ENCODE measurements at regions not wholly inside any gene's neighbourhood (a gene's known extent, or its start where the extent isn't known, plus 50 kb on each side); places are given as distances from the start of the nearest gene placed in this dataset.
"Not testable (repeated sequence)": the region's sequence is repeated elsewhere in the genome, so short reads cannot be mapped to it uniquely, and the experiment has no call there.

- H3K4me3 ChIP-seq: no peak overlapping the region
- intact Hi-C loops (cut with micrococcal nuclease): no loop called here
- peaks cover 10% of the 10 kb centered on the region for H3K27me3 ChIP-seq (ENCODE audit: low read depth)
- H3K9me3 ChIP-seq (replicated peaks): no peaks in the 10 kb centered on the region
- no peaks in the 10 kb centered on the region for H3K4me1 ChIP-seq
- H3K27ac ChIP-seq (replicated peaks): no peak overlapping the region
- no peaks in the 10 kb centered on the region for H3K36me3 ChIP-seq
- DNase-seq: no peak
- TF ChIP-seq, protein P1, sequence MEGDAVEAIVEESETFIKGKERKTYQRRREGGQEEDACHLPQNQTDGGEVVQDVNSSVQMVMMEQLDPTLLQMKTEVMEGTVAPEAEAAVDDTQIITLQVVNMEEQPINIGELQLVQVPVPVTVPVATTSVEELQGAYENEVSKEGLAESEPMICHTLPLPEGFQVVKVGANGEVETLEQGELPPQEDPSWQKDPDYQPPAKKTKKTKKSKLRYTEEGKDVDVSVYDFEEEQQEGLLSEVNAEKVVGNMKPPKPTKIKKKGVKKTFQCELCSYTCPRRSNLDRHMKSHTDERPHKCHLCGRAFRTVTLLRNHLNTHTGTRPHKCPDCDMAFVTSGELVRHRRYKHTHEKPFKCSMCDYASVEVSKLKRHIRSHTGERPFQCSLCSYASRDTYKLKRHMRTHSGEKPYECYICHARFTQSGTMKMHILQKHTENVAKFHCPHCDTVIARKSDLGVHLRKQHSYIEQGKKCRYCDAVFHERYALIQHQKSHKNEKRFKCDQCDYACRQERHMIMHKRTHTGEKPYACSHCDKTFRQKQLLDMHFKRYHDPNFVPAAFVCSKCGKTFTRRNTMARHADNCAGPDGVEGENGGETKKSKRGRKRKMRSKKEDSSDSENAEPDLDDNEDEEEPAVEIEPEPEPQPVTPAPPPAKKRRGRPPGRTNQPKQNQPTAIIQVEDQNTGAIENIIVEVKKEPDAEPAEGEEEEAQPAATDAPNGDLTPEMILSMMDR (IDR thresholded peaks at IDR 0.05; ENCODE audit: borderline replicate concordance): no peak
These were observed 59.9 kb upstream of the COBL start for GRCh38 chr7:51376420-51377092.

DNA sequence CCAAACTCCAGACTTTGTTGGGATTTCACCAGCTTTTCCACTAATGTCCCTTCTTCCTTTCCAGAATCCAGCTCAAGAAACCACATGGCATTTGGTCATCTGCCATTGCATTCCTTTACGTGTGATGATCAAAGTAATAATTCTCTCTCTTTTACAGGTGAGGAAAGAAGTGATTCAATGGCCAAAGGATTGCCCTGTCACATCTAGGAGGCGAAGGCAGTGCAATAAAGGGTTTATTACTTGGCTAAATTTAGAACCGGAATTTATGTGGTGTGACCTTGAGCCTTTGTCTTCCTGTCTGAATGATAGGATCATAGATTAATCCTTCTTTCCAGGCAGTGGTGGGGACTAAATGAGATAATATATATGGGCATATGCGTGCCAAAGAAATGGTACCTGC, 58.3 kb upstream of the COBL start:
- Histone ChIP-seq H3K4me3 (no peak overlapping the region), H3K27ac (replicated peaks) (no peak overlapping the region), H3K9me3 (replicated peaks) (no peaks in the 10 kb centered on the region), H3K36me3 (no peaks in the 10 kb centered on the region), H3K27me3 (ENCODE audit: low read depth) (peaks cover 10% of the 10 kb centered on the region), H3K4me1 (no peaks in the 10 kb centered on the region)
- DNase-seq: no peak
- intact Hi-C loops (cut with micrococcal nuclease): no loop called here
- TF ChIP-seq, protein P1 (IDR thresholded peaks at IDR 0.05; ENCODE audit: borderline replicate concordance): no peak

- H3K36me3 ChIP-seq; H3K27me3 ChIP-seq (ENCODE audit: low read depth); intact Hi-C loops (cut with micrococcal nuclease); H3K4me1 ChIP-seq; H3K27ac ChIP-seq (replicated peaks); H3K4me3 ChIP-seq; DNase-seq; H3K9me3 ChIP-seq (replicated peaks): not testable (repeated sequence)
These were observed 57.0 kb upstream of the COBL start for GRCh38 chr7:51373607-51374006.

DNA sequence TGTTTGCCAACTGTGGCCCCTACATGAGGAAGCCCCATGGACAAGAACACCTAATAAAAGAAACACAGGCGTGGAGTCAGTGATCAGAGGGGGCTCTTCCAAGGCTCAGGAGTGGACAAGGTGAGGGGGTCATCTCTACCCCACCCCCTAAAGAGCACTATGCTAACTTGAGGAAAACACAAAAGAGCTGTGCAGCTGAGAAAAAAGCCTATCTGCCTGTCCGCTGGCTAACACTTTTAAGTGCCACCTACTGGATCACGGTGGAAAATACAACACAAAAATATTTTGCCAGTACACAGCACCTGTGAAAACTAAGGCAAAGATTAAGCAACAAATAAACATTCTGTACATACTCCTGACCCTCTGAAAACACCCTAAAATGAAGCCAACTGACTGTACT, 53.1 kb upstream of the COBL start:
- Histone ChIP-seq H3K9me3 (replicated peaks) (no peaks in the 10 kb centered on the region), H3K27ac (replicated peaks) (no peak overlapping the region), H3K4me1 (peaks cover 4% of the 10 kb centered on the region), H3K27me3 (ENCODE audit: low read depth) (no peaks in the 10 kb centered on the region), H3K4me3 (no peak overlapping the region), H3K36me3 (no peaks in the 10 kb centered on the region)
- TF ChIP-seq, protein P1 (IDR thresholded peaks at IDR 0.05; ENCODE audit: borderline replicate concordance): peak; percentile 44
- no peak for DNase-seq
- intact Hi-C loops (cut with micrococcal nuclease): loop anchor here (5.0 to 10.0 kb wide), 2 partner anchors 115 to 207 kb away; no protein-coding TSS in a partner anchor

DNA sequence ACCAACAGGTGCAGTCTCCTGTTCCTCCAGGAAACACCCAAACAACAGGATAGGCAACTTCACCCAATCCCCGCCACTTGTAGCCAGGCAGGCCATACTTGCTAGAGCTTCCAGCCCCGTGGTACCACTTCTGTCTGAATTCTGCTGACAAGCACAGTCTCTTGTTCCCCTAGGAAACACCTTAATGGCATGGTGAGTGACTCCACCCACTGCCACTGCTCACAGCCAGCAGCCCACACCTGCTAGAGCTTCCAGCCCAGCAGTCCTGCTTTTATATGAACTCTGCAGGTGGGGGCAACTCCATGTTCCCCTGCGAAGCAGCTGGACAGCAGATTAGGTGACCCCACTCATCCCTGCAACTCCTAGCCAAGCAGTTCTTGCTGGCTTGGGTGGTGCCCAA, 52.6 kb upstream of the COBL start:
- intact Hi-C loops (cut with micrococcal nuclease): loop anchor here (5.0 to 10.0 kb wide), 2 partner anchors 114 to 207 kb away; no protein-coding TSS in a partner anchor
- H3K4me3 ChIP-seq; H3K27me3 ChIP-seq (ENCODE audit: low read depth); DNase-seq; H3K4me1 ChIP-seq; H3K27ac ChIP-seq (replicated peaks); H3K36me3 ChIP-seq; H3K9me3 ChIP-seq (replicated peaks): not testable (repeated sequence)

- intact Hi-C loops (cut with micrococcal nuclease): loop anchor here (5.0 to 10.0 kb wide), 2 partner anchors 114 to 206 kb away; no protein-coding TSS in a partner anchor
- H3K4me1 ChIP-seq: peaks cover 4% of the 10 kb centered on the region
- H3K27me3 ChIP-seq (ENCODE audit: low read depth): no peaks in the 10 kb centered on the region
- H3K4me3 ChIP-seq: no peak overlapping the region
- no peak for DNase-seq
- TF ChIP-seq, protein P1 (IDR thresholded peaks at IDR 0.05; ENCODE audit: borderline replicate concordance): no peak
- no peaks in the 10 kb centered on the region for H3K36me3 ChIP-seq
- H3K27ac ChIP-seq (replicated peaks): no peak overlapping the region
- H3K9me3 ChIP-seq (replicated peaks): no peaks in the 10 kb centered on the region
These were observed 51.7 kb upstream of the COBL start for GRCh38 chr7:51368334-51368733.
